WTC11 (cell line): ENCODE measurements at regions not wholly inside any gene's neighbourhood (a gene's known extent, or its start where the extent isn't known, plus 50 kb on each side); places are given as distances from the start of the nearest gene placed in this dataset.

ENCODE experiments used
- ATAC-seq: fragments of 200-7000 bp; cut with Tn5 transposase; 2 replicates; pipeline ENCODE4 v1.10.0; 2021; ENCODE audit warnings: mild to moderate bottlenecking, moderate library complexity
- CTCF ChIA-PET: fragments of 300-600 bp; sonication (Branson Sonifier 250); formaldehyde crosslinking; loops from one replicate; lab custom pipeline; 2021; ENCODE audit warnings: antibody characterized with exemption; lab: Charles Lee
- POLR2A ChIA-PET: fragments of 350-600 bp; sonication (Branson Sonifier 250); formaldehyde crosslinking; loops from one replicate; lab custom pipeline; 2021; ENCODE audit warnings: antibody characterized with exemption; lab: Charles Lee
- DNase-seq: peaks from one replicate; pipeline ENCODE4 v3.0.0; 2021; ENCODE audit warnings: low spot score
- H3K27ac Mint-ChIP-seq: 2 replicates; pipeline ENCODE4 v1.8.0; 2021; ENCODE audit warnings: mixed read lengths
- H3K27me3 Mint-ChIP-seq: 2 replicates; pipeline ENCODE4 v1.8.0; 2021; ENCODE audit warnings: low read depth, mild to moderate bottlenecking, moderate library complexity, mixed read lengths
- H3K36me3 Mint-ChIP-seq: 2 replicates; pipeline ENCODE4 v1.8.0; 2021; ENCODE audit warnings: mixed read lengths
- H3K4me1 Mint-ChIP-seq: 2 replicates; pipeline ENCODE4 v1.8.0; 2022; ENCODE audit warnings: mixed read lengths
- H3K4me3 Mint-ChIP-seq: 2 replicates; pipeline ENCODE4 v1.8.0; 2021; ENCODE audit warnings: mild to moderate bottlenecking, moderate library complexity, mixed read lengths
- H3K9me3 Mint-ChIP-seq: 2 replicates; pipeline ENCODE4 v1.8.0; 2021; ENCODE audit warnings: mixed read lengths
- ATF1 ChIP-seq: sonication (generic); formaldehyde crosslinking; IDR thresholded peaks from 2 replicates; pipeline ENCODE4 v1.8.1; 2023; ENCODE audit warnings: mild to moderate bottlenecking, moderate library complexity, missing genetic modification reagents
- CBFB ChIP-seq: sonication (generic); formaldehyde crosslinking; IDR thresholded peaks from 2 replicates; pipeline ENCODE4 v1.8.1; 2022; ENCODE audit warnings: mild to moderate bottlenecking, low read depth, missing genetic modification reagents
- CDX4 ChIP-seq: fragments of 250-450 bp; sonication (Bioruptor Pico); IDR thresholded peaks from 2 replicates; pipeline ENCODE4 v1.9.0; 2021; ENCODE audit warnings: moderate library complexity, mild to moderate bottlenecking, inconsistent platforms, borderline replicate concordance
- EMX1 ChIP-seq: fragments of 250-450 bp; sonication (Bioruptor Pico); IDR thresholded peaks from 2 replicates; pipeline ENCODE4 v1.8.0; 2021; ENCODE audit warnings: mild to moderate bottlenecking
- FOXK1 ChIP-seq: sonication (generic); formaldehyde crosslinking; IDR thresholded peaks from 2 replicates; pipeline ENCODE4 v1.8.0; 2022; ENCODE audit warnings: mild to moderate bottlenecking, moderate library complexity, missing genetic modification reagents
- GRHL2 ChIP-seq: fragments of 250-450 bp; sonication (Bioruptor Pico); IDR thresholded peaks from 2 replicates; pipeline ENCODE4 v1.8.0; 2022; ENCODE audit warnings: mild to moderate bottlenecking, moderate library complexity; ENCODE audit not compliant: insufficient replicate concordance, severe bottlenecking
- IRF2 ChIP-seq: sonication (generic); formaldehyde crosslinking; IDR thresholded peaks from 2 replicates; pipeline ENCODE4 v1.8.0; 2022; ENCODE audit warnings: low read depth, missing genetic modification reagents, borderline replicate concordance
- MXD4 ChIP-seq: fragments of 250-450 bp; sonication (Bioruptor Pico); IDR thresholded peaks from 2 replicates; pipeline ENCODE4 v1.8.0; 2021; ENCODE audit warnings: mild to moderate bottlenecking, moderate library complexity, borderline replicate concordance
- NFATC4 ChIP-seq: fragments of 250-450 bp; sonication (Bioruptor Pico); IDR thresholded peaks from 2 replicates; pipeline ENCODE4 v1.9.0; 2021; ENCODE audit warnings: mild to moderate bottlenecking
- NFE2L1 ChIP-seq: sonication (generic); formaldehyde crosslinking; IDR thresholded peaks from 2 replicates; pipeline ENCODE4 v1.8.1; 2023; ENCODE audit warnings: missing genetic modification reagents
- NR3C1 ChIP-seq: sonication (generic); formaldehyde crosslinking; conservative IDR thresholded peaks from 2 replicates; pipeline ENCODE4 v1.8.1; 2023; ENCODE audit warnings: low read depth, mild to moderate bottlenecking, missing genetic modification reagents
- PREB ChIP-seq: sonication (generic); formaldehyde crosslinking; IDR thresholded peaks from 2 replicates; pipeline ENCODE4 v1.8.1; 2022; ENCODE audit warnings: mild to moderate bottlenecking, missing genetic modification reagents, moderate library complexity, borderline replicate concordance
- ZBTB43 ChIP-seq: sonication (generic); formaldehyde crosslinking; IDR thresholded peaks from 2 replicates; pipeline ENCODE4 v1.8.1; 2023; ENCODE audit warnings: mild to moderate bottlenecking, missing genetic modification reagents
- ZNF138 ChIP-seq: sonication (generic); formaldehyde crosslinking; conservative IDR thresholded peaks from 2 replicates; pipeline ENCODE4 v1.8.1; 2022; ENCODE audit warnings: mild to moderate bottlenecking, moderate library complexity, missing genetic modification reagents
- ZNF219 ChIP-seq: sonication (generic); formaldehyde crosslinking; IDR thresholded peaks from 2 replicates; pipeline ENCODE4 v1.8.0; 2023; ENCODE audit warnings: missing genetic modification reagents, mild to moderate bottlenecking, borderline replicate concordance
- TF ChIP-seq, protein P1 (sequence below): sonication (generic); formaldehyde crosslinking; IDR thresholded peaks from 2 replicates; pipeline ENCODE4 v1.8.0; 2023; ENCODE audit warnings: missing genetic modification reagents
- TF ChIP-seq, protein P2 (sequence below): sonication (generic); formaldehyde crosslinking; conservative IDR thresholded peaks from 2 replicates; pipeline ENCODE4 v1.8.1; 2023; ENCODE audit warnings: mild to moderate bottlenecking, low read depth, missing genetic modification reagents, moderate library complexity
- TF ChIP-seq, protein P3 (sequence below): sonication (generic); formaldehyde crosslinking; IDR thresholded peaks from 2 replicates; pipeline ENCODE4 v1.8.1; 2023; ENCODE audit warnings: mild to moderate bottlenecking, missing genetic modification reagents, moderate library complexity
- TF ChIP-seq, protein P4 (sequence below): sonication (generic); formaldehyde crosslinking; conservative IDR thresholded peaks from 2 replicates; pipeline ENCODE4 v1.8.1; 2022; ENCODE audit warnings: mild to moderate bottlenecking, missing genetic modification reagents

- TF ChIP-seq NFATC4 (CRISPR knock-in tag) = no peak
- TF ChIP-seq, protein P1, sequence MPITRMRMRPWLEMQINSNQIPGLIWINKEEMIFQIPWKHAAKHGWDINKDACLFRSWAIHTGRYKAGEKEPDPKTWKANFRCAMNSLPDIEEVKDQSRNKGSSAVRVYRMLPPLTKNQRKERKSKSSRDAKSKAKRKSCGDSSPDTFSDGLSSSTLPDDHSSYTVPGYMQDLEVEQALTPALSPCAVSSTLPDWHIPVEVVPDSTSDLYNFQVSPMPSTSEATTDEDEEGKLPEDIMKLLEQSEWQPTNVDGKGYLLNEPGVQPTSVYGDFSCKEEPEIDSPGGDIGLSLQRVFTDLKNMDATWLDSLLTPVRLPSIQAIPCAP (CRISPR knock-in tag) = no peak
- no peak for TF ChIP-seq PREB (CRISPR knock-in tag)
- TF ChIP-seq, all 79 proteins: peak for 0
Observed at GRCh38 chr7:38060116-38060515, 117.9 kb upstream of the STARD3NL start (continued).

GRCh38 chr7:38060637-38061036, 117.4 kb upstream of the STARD3NL start:
- ATAC-seq (no peak), DNase-seq (no peak)
- H3K4me1 Mint-ChIP-seq = peaks cover 18% of the 10 kb centered on the region
- ChIA-PET POLR2A (no interaction called here), CTCF (interaction anchor here (1.7 kb wide), 1 partner anchor 10 kb away, joined by 6 read pairs; no protein-coding TSS in a partner anchor)
- TF ChIP-seq CDX4 (CRISPR knock-in tag) = no peak
- TF ChIP-seq, protein P2, sequence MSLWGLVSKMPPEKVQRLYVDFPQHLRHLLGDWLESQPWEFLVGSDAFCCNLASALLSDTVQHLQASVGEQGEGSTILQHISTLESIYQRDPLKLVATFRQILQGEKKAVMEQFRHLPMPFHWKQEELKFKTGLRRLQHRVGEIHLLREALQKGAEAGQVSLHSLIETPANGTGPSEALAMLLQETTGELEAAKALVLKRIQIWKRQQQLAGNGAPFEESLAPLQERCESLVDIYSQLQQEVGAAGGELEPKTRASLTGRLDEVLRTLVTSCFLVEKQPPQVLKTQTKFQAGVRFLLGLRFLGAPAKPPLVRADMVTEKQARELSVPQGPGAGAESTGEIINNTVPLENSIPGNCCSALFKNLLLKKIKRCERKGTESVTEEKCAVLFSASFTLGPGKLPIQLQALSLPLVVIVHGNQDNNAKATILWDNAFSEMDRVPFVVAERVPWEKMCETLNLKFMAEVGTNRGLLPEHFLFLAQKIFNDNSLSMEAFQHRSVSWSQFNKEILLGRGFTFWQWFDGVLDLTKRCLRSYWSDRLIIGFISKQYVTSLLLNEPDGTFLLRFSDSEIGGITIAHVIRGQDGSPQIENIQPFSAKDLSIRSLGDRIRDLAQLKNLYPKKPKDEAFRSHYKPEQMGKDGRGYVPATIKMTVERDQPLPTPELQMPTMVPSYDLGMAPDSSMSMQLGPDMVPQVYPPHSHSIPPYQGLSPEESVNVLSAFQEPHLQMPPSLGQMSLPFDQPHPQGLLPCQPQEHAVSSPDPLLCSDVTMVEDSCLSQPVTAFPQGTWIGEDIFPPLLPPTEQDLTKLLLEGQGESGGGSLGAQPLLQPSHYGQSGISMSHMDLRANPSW = no peak
- no peak for TF ChIP-seq GRHL2
- no peak for TF ChIP-seq ZNF219 (CRISPR knock-in tag)
- no peak for TF ChIP-seq NFE2L1 (CRISPR knock-in tag)
- TF ChIP-seq MXD4 (CRISPR knock-in tag) = no peak
- no peak for TF ChIP-seq PREB (CRISPR knock-in tag)
- no peak for TF ChIP-seq IRF2 (CRISPR knock-in tag)
- TF ChIP-seq ZBTB43 (CRISPR knock-in tag) = no peak
- TF ChIP-seq, protein P3, sequence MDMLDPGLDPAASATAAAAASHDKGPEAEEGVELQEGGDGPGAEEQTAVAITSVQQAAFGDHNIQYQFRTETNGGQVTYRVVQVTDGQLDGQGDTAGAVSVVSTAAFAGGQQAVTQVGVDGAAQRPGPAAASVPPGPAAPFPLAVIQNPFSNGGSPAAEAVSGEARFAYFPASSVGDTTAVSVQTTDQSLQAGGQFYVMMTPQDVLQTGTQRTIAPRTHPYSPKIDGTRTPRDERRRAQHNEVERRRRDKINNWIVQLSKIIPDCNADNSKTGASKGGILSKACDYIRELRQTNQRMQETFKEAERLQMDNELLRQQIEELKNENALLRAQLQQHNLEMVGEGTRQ (CRISPR knock-in tag) = no peak
- no peak for TF ChIP-seq NR3C1
- no peak for TF ChIP-seq EMX1 (CRISPR knock-in tag)
- H3K4me3 Mint-ChIP-seq = no peak overlapping the region
- 0 out of 2 replicates have a peak, but pooled peaks cover 3% of the 10 kb centered on the region for H3K9me3 Mint-ChIP-seq
- H3K27me3 Mint-ChIP-seq = no peaks in the 10 kb centered on the region; the same call in 1 of the 2 replicates
- no peak overlapping the region for H3K27ac Mint-ChIP-seq
- H3K36me3 Mint-ChIP-seq = no peaks in the 10 kb centered on the region

DNA sequence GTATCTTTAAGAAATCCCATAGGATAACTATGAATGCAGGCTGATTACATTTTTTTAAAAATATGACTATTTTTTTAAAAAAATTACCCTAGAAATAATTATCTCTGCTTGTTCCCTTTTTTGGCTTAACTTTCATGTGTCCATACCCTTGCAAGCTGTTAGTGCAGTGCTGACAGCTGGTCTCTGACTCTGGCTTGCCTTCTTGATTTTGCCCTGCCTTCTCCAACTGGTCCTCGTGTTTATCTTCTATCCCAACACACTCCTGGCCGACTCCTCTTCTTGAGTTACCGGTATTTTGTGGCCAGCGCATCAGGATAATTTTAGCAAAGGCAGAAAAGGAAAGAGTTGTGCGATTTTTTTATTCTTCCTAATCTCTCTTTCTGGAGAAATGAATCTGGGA, 111.7 kb upstream of the STARD3NL start:
- H3K36me3 Mint-ChIP-seq = no peaks in the 10 kb centered on the region

More for the DNA sequence above, 111.7 kb upstream of the STARD3NL start:
- peaks cover 28% of the 10 kb centered on the region for H3K4me1 Mint-ChIP-seq
- H3K27ac Mint-ChIP-seq = no peak overlapping the region
- no peak for DNase-seq
- 0 out of 2 replicates have a peak, but pooled peaks cover 3% of the 10 kb centered on the region for H3K9me3 Mint-ChIP-seq
- no peak for ATAC-seq
- POLR2A ChIA-PET = no interaction called here
- no peak overlapping the region for H3K4me3 Mint-ChIP-seq
- no peak for TF ChIP-seq ZNF138
- TF ChIP-seq CBFB = no peak
- TF ChIP-seq, protein P4, sequence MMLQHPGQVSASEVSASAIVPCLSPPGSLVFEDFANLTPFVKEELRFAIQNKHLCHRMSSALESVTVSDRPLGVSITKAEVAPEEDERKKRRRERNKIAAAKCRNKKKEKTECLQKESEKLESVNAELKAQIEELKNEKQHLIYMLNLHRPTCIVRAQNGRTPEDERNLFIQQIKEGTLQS (CRISPR knock-in tag) = no peak
- no peak for TF ChIP-seq FOXK1
- TF ChIP-seq ATF1 (CRISPR knock-in tag) = no peak
- TF ChIP-seq, all 79 proteins: peak for 0
- H3K27me3 Mint-ChIP-seq = no peaks in the 10 kb centered on the region
- CTCF ChIA-PET = no interaction called here
